Left lung (tissue), 4 donors: ENCODE measurements at regions not wholly inside any gene's neighbourhood (a gene's known extent, or its start where the extent isn't known, plus 50 kb on each side); places are given as distances from the start of the nearest gene placed in this dataset.
A peak's percentile ranks its signal among the peaks of the same experiment; 100 is the strongest.

ENCODE experiments used
- ATAC-seq: fragments of 200-7000 bp; cut with Tn5 transposase; one replicate; pipeline ENCODE4 v1.9.1; 2020; ENCODE audit warnings: moderate library complexity
- DNase-seq, 4 donors: peaks; one replicate each; pipeline ENCODE4 v3.0.0-alpha.2; 2013 to 2020
- H3K27ac ChIP-seq, 2 donors: fragments of 200-600 bp; sonication (generic) in 1 of 2; one replicate each; pipeline versions ENCODE4 v1.5.0 to v1.8.0; 2020 to 2021
- H3K27me3 ChIP-seq, 2 donors: fragments of 200-600 bp; sonication (generic) in 1 of 2; one replicate each; pipeline versions ENCODE4 v1.5.0 to v1.8.0; 2020 to 2021
- H3K36me3 ChIP-seq, 2 donors: fragments of 200-600 bp; sonication (generic) in 1 of 2; one replicate each; pipeline versions ENCODE4 v1.5.0 to v1.8.0; 2020 to 2021
- H3K4me1 ChIP-seq, 2 donors: fragments of 200-600 bp; one replicate each; pipeline ENCODE4 v1.8.0; 2021
- H3K4me3 ChIP-seq, 2 donors: fragments of 200-600 bp; sonication (generic) in 1 of 2; one replicate each; pipeline versions ENCODE4 v1.5.0 to v1.8.0; 2020 to 2021; ENCODE audit warnings: mild to moderate bottlenecking in 1 of 2
- H3K9me3 ChIP-seq, 2 donors: fragments of 200-600 bp; sonication (generic) in 1 of 2; one replicate each; pipeline versions ENCODE4 v1.5.0 to v1.8.0; 2020 to 2021
- CTCF ChIP-seq, 2 donors: fragments of 200-600 bp; sonication (generic) in 1 of 2; IDR thresholded peaks; one replicate each; pipeline versions ENCODE4 v1.5.0 to v1.8.0; 2021; ENCODE audit warnings: antibody characterized with exemption in 2 of 2
- intact Hi-C, 2 donors: fragments of 100-400 bp; cut with DNase I; formaldehyde crosslinking; loops; one replicate each; pipeline versions ENCODE4 v1.11.2 to v1.14.2; 2022
- donor health status: DM: no; HTN: yes; CAD: no.
- donor health status: DM: no; HTN: no; CAD: no.

- H3K27me3 ChIP-seq = no peaks in the 10 kb centered on the region
- TF ChIP-seq CTCF (IDR thresholded peaks at IDR 0.05) = no peak
- H3K9me3 ChIP-seq = no peaks in the 10 kb centered on the region
- DNase-seq (peak in 1 of 4 donors; percentile 2), ATAC-seq (no peak)
- no peak overlapping the region for H3K4me3 ChIP-seq
- H3K36me3 ChIP-seq = no peaks in the 10 kb centered on the region
- H3K27ac ChIP-seq = no peak overlapping the region
- no peaks in the 10 kb centered on the region for H3K4me1 ChIP-seq
- intact Hi-C loops = no loop called here
Measured at GRCh38 chr14:87334997-87335685, 657.8 kb downstream of the GALC start.

- H3K27ac ChIP-seq = no peak overlapping the region
- no peaks in the 10 kb centered on the region for H3K9me3 ChIP-seq
- DNase-seq = no peak
- intact Hi-C loops = no loop called here
- H3K4me1 ChIP-seq = no peaks in the 10 kb centered on the region
- no peak for TF ChIP-seq CTCF (IDR thresholded peaks at IDR 0.05)
- no peak overlapping the region for H3K4me3 ChIP-seq
- ATAC-seq = no peak
- no peaks in the 10 kb centered on the region for H3K27me3 ChIP-seq
- no peaks in the 10 kb centered on the region for H3K36me3 ChIP-seq
Measured at GRCh38 chr14:87331991-87332390, 661.0 kb downstream of the GALC start.

GRCh38 chr14:87325741-87326140 is 667.2 kb downstream of the GALC start:
- intact Hi-C loops = no loop called here
- no peak for DNase-seq
- no peak for TF ChIP-seq CTCF (IDR thresholded peaks at IDR 0.05)

GRCh38 chr14:87323191-87323590 is 669.8 kb downstream of the GALC start:
- no peak for TF ChIP-seq CTCF (IDR thresholded peaks at IDR 0.05)
- Histone ChIP-seq H3K4me3 (no peak overlapping the region), H3K27ac (no peak overlapping the region)

More at GRCh38 chr14:87325741-87326140, 667.2 kb downstream of the GALC start:
- Histone ChIP-seq H3K4me3 (no peak overlapping the region), H3K4me1 (no peaks in the 10 kb centered on the region), H3K36me3 (no peaks in the 10 kb centered on the region), H3K27me3 (no peaks in the 10 kb centered on the region), H3K27ac (no peak overlapping the region), H3K9me3 (peaks cover 0 to 10% of the 10 kb centered on the region in 2 donors)
- ATAC-seq = no peak

GRCh38 chr14:87321548-87321947 is 671.4 kb downstream of the GALC start:
- no peak overlapping the region for H3K4me3 ChIP-seq
- peaks cover 0 to 23% of the 10 kb centered on the region in 2 donors for H3K9me3 ChIP-seq
- H3K4me1 ChIP-seq = no peaks in the 10 kb centered on the region
- intact Hi-C loops = no loop called here
- no peak for TF ChIP-seq CTCF (IDR thresholded peaks at IDR 0.05)
- H3K27ac ChIP-seq = no peak overlapping the region
- ATAC-seq (no peak), DNase-seq (no peak)
- H3K27me3 ChIP-seq = no peaks in the 10 kb centered on the region
- H3K36me3 ChIP-seq = no peaks in the 10 kb centered on the region

More at GRCh38 chr14:87323191-87323590, 669.8 kb downstream of the GALC start:
- no peaks in the 10 kb centered on the region for H3K36me3 ChIP-seq
- peaks cover 0 to 14% of the 10 kb centered on the region in 2 donors for H3K9me3 ChIP-seq
- intact Hi-C loops = no loop called here
- no peaks in the 10 kb centered on the region for H3K27me3 ChIP-seq
- DNase-seq = no peak
- ATAC-seq = no peak
- no peaks in the 10 kb centered on the region for H3K4me1 ChIP-seq
